GM21528 (cell line): ENCODE measurements at regions not wholly inside any gene's neighbourhood (a gene's known extent, or its start where the extent isn't known, plus 50 kb on each side); places are given as distances from the start of the nearest gene placed in this dataset.

Source experiments
- ATAC-seq: cut with Tn5 transposase; IDR thresholded peaks from one replicate; pipeline ENCODE4 v1.9.1; 2021; ENCODE audit warnings: mild to moderate bottlenecking, moderate library complexity; ENCODE audit not compliant: unreplicated experiment, low FRiP score

GRCh38 chr21:28671549-28672195 is 321.0 kb downstream of the LTN1 start:
- no peak for ATAC-seq

DNA sequence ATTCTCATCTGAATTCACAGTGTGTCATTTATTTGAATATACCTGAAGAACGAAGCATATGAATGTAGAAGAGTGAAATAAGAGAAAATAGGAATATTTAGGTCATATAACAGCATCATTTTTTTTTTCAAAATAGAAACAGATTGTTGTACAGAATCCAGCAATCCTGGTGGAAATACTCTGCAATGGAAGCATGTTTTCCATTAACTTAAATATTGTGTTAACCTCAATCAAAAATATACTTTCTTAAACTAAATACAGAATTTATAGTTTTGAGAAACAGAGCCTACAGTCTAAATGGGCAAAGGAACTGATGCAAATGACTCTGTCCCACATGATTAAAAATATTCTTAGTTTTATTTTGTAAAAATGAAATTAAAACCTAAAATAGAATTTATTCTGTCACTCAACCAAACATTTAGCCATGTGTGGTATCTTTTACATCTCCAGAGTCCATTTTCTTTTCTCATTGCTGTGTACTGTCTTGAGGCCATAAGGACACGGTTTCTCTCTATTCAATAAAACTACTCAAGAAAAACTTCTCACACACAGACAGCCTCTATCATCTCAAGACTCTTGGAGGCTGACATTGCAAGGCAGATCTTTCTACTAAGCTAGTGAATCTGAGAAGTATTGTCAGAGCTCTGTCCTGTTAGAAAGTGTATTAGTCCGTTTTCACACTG is 322.6 kb downstream of the LTN1 start:
- no peak for ATAC-seq

GRCh38 chr21:28669321-28669720 is 323.4 kb downstream of the LTN1 start:
- ATAC-seq, result no peak

GRCh38 chr21:28663754-28664153 is 328.9 kb downstream of the LTN1 start:
- no peak for ATAC-seq

DNA sequence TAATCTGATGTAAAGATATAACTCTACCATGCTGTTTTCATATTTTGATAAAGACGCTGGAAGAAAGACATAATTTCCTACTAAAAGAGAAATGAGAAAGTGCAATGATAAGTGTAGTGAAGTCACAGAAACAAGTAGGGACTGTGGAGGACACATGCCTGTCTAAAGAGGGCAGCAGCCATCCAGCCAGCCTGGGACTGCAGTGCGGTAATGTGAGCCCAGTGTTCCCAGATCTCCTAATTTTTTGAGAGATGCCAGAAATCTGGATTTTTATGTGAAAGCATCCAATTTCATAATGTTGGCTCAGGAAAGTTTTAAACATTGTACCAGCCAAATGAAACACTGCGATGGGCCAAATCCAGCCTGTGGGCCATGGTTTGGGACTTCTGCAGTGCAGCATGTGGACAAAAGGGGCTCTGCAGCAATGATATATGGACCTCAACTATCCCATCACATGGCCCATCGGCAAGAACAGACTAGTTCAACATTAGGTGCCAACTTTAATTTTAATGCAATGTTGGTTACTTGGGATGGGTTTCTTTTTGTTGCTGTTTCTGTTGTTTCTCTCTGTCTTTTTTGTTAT is 329.5 kb downstream of the LTN1 start:
- no peak for ATAC-seq

GRCh38 chr21:28657566-28657965 is 335.1 kb downstream of the LTN1 start:
- no peak for ATAC-seq

- no peak for ATAC-seq
Measured at GRCh38 chr21:28655471-28655870, 337.2 kb downstream of the LTN1 start.

DNA sequence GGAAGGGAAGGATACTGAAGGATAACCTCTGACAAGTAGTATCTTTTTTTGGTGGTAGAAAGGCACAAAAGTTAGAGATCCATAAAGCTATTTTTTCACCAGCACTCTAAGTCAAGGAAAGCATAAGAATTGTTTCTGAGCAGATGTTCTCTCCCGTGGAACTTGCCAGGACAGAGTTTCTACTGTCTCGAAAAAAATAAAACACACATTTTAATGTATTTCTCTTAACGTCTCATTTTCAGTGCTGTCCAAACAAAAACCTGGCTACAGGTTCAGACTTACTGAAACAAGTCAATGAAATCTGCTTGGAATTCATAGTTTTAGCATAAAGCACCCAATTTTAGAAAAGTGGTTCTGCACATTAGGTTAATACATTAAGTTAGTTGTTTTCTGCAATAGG is 338.3 kb downstream of the LTN1 start:
- no peak for ATAC-seq

- no peak for ATAC-seq
Measured at GRCh38 chr21:28644762-28645161, 347.9 kb downstream of the LTN1 start.

- ATAC-seq, result no peak
Measured at GRCh38 chr21:28642891-28643290, 349.8 kb downstream of the LTN1 start.

DNA sequence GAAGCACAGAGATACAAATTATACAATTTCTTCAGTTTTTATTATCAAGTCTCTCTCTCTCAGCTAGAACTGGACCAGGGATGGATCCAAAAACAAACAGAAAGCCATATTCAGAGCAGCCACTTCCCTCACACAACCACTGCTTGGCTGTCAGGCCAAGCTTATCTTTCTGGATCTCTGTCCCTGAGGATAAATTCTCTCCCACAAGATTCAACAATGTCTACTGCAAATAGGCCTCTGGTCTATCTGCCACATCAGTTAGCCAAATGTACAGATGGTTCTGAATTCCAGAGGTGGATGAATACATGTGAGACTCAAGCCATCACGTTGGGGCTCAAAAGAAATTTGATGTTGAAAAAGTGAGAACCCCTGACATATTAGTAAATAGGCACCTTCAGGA is 350.9 kb downstream of the LTN1 start:
- no peak for ATAC-seq

DNA sequence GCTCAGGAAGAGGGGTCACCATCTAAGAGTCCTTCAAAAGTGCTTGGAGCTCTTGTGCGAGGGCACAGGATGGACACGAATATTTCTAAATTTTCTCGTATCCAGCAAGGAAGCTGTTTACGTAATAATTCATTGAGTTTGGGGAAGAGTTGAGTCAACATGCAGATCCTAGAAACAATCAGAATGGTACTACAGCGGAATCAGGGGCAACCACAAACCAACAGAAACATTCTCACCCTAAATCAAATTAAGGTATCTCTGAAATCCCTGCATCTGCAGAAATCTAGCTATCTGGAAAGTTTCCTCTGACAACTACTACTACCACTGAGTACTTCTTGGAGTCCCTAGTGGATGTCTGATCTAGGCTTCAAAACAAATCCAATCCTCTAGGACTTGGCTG is 352.4 kb downstream of the LTN1 start:
- ATAC-seq, result no peak

- no peak for ATAC-seq
Measured at GRCh38 chr21:28639737-28640136, 352.9 kb downstream of the LTN1 start.

GRCh38 chr21:28636752-28637691 is 355.7 kb downstream of the LTN1 start:
- no peak for ATAC-seq

GRCh38 chr21:28635541-28635940 is 357.1 kb downstream of the LTN1 start:
- no peak for ATAC-seq

DNA sequence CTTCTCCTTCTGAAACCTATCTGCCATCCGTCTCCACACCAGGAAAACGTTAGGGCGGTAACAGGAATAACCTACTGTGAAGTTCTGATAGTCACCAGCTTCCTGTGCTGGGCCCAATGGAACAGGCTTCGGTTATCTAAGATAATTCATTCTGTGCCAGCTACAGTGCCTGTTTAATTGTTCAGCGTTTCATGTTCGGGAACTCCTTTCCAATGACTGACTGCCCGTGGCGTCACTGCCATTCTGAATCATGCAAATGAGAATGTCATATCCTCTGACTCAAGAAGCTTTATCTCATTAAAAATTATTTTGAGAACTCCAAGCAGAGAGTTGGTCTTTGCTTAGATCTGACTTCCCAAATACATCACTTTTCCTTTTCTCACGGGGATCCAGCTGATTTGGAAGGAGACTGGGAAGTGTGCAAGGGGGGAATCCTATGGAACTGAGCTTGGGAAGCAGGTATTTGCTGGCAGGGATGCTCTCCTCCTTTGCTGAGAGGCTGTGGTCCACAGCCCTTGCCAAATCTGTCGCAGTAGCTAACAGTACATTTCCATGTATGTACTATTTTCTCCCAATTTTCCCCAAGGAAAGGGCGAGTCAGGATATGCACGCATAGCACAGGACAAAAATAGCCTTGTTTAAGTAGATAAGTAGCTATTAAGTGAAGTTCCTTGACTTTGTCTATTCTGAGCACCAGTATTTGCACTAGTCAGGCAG is 358.7 kb downstream of the LTN1 start:
- ATAC-seq, result no peak

DNA sequence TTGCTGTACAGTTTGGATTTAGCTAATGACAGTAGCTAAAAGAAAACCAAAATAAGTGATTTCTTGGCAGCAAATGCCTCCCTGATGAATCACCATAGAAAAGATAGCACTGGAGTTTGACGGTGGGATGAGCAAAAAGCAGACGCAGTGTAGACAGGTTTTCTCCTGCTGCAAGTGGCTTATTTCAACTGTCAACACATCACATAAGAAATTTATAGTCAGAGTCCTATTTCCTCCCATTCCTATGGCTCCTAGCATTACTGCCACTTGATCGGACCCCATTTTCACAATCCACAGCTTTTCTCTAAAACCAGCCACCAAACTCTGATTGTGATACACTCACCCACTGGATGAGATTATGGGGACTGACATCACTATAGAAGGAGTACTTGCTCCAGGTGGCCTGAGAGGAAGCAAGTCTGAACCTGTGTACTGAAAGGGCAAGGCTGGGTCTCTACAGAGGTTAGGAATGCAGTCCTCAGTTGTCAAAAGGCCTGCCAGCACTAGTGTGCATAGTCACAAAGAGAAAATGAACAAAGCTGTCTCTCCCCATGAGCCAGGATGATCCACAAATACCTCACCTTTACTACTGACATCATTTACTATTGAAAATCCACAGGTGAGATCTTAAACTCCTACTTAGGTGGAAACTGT is 359.8 kb downstream of the LTN1 start:
- no peak for ATAC-seq

GRCh38 chr21:28627691-28628090 is 365.0 kb downstream of the LTN1 start:
- ATAC-seq, result no peak

- ATAC-seq, result no peak
Measured at GRCh38 chr21:28627261-28627660, 365.4 kb downstream of the LTN1 start.

- no peak for ATAC-seq
Measured at GRCh38 chr21:28624626-28625025, 368.1 kb downstream of the LTN1 start.
